IMR-90 (cell line): ENCODE measurements at regions not wholly inside any gene's neighbourhood (a gene's known extent, or its start where the extent isn't known, plus 50 kb on each side); places are given as distances from the start of the nearest gene placed in this dataset.

Source experiments
- ATAC-seq: fragments of 200-7000 bp; cut with Tn5 transposase; 2 replicates; pipeline ENCODE4 v1.9.1; 2020; ENCODE audit warnings: low read depth, mild to moderate bottlenecking, moderate library complexity
- BruUV-seq: library from RNA; stranded (reverse); fragments of 400-500 nt; replicated peaks from 2 replicates; lab custom pipeline; 2021; lab: Mats Ljungman, UMichigan
- CTCF ChIA-PET: fragments of 300-600 bp; formaldehyde crosslinking; extraction: SDS; loops from one replicate; lab custom pipeline; 2021; ENCODE audit warnings: antibody characterized with exemption; lab: Yijun Ruan, JAX
- POLR2A ChIA-PET: fragments of 300-600 bp; sonication (Branson Sonifier 250); formaldehyde crosslinking; loops from one replicate; lab custom pipeline; 2022; ENCODE audit warnings: antibody characterized with exemption; ENCODE audit not compliant: unreplicated experiment; lab: Charles Lee
- DNase-seq: peaks from one replicate; pipeline ENCODE4 v3.0.0; 2013
- H2AFZ ChIP-seq: replicated peaks from 2 replicates; pipeline ENCODE3; 2013; ENCODE audit warnings: low read length, mild to moderate bottlenecking; ENCODE audit not compliant: poor library complexity
- H2AK5ac ChIP-seq: 2 replicates; pipeline ENCODE4 v1.6.1; 2013; ENCODE audit warnings: low read depth, low read length, inconsistent platforms
- H2AK9ac ChIP-seq: replicated peaks from 2 replicates; pipeline ENCODE3; 2013; ENCODE audit warnings: mild to moderate bottlenecking, low read depth, low read length, moderate library complexity; ENCODE audit not compliant: poor library complexity
- H2BK120ac ChIP-seq: 2 replicates; pipeline ENCODE4 v1.6.1; 2013; ENCODE audit warnings: low read depth, low read length, inconsistent platforms
- H2BK15ac ChIP-seq: 3 replicates; pipeline ENCODE4 v1.6.1; 2013; ENCODE audit warnings: low read depth, low read length, inconsistent platforms
- H2BK20ac ChIP-seq: 2 replicates; pipeline ENCODE4 v1.6.1; 2013; ENCODE audit warnings: low read depth, mild to moderate bottlenecking, inconsistent platforms, low read length, moderate library complexity
- H2BK5ac ChIP-seq: 2 replicates; pipeline ENCODE4 v1.6.1; 2013; ENCODE audit warnings: mild to moderate bottlenecking, low read depth, low read length, inconsistent platforms; ENCODE audit not compliant: poor library complexity, severe bottlenecking
- H3K14ac ChIP-seq: replicated peaks from 2 replicates; pipeline ENCODE4 v1.6.1; 2013; ENCODE audit warnings: low read depth, low read length, inconsistent platforms
- H3K18ac ChIP-seq: 2 replicates; pipeline ENCODE4 v1.6.1; 2013; ENCODE audit warnings: low read depth, low read length, control low read depth
- H3K23ac ChIP-seq: 2 replicates; pipeline ENCODE4 v1.6.1; 2013; ENCODE audit warnings: low read depth, low read length, inconsistent platforms
- H3K27ac ChIP-seq: 2 replicates; pipeline ENCODE4 v1.5.1; 2013; ENCODE audit warnings: mild to moderate bottlenecking, control low read depth, low read length; ENCODE audit not compliant: insufficient read depth
- H3K27me3 ChIP-seq: 2 replicates; pipeline ENCODE4 v1.6.1; 2013; ENCODE audit warnings: low read length; ENCODE audit not compliant: control insufficient read depth, insufficient read depth
- H3K36me3 ChIP-seq: 2 replicates; pipeline ENCODE4 v1.6.1; 2013; ENCODE audit warnings: low read length, mixed read lengths; ENCODE audit not compliant: control insufficient read depth, insufficient read depth
- H3K4ac ChIP-seq: 2 replicates; pipeline ENCODE4 v1.6.1; 2013; ENCODE audit warnings: low read depth, low read length, inconsistent platforms
- H3K4me1 ChIP-seq: 2 replicates; pipeline ENCODE4 v1.6.1; 2013; ENCODE audit warnings: low read length, mixed read lengths; ENCODE audit not compliant: control insufficient read depth, insufficient read depth
- H3K4me2 ChIP-seq: 2 replicates; pipeline ENCODE4 v1.6.1; 2013; ENCODE audit warnings: low read depth, mild to moderate bottlenecking, control low read depth, low read length, moderate library complexity
- H3K4me3 ChIP-seq: 2 replicates; pipeline ENCODE4 v1.5.1; 2013; ENCODE audit warnings: low read depth, mild to moderate bottlenecking, control low read depth, low read length, moderate library complexity; ENCODE audit not compliant: insufficient read depth
- H3K56ac ChIP-seq: 2 replicates; pipeline ENCODE4 v1.6.1; 2013; ENCODE audit warnings: low read length, inconsistent platforms; ENCODE audit not compliant: insufficient read depth; ENCODE audit errors: extremely low read depth
- H3K79me1 ChIP-seq, 2 experiments: 2 replicates each; pipeline ENCODE4 v1.6.1; 2013; ENCODE audit warnings: low read length in 2 of 2, inconsistent platforms in 1 of 2, low read depth in 1 of 2
- H3K9ac ChIP-seq: 2 replicates; pipeline ENCODE4 v1.6.1; 2013; ENCODE audit warnings: low read depth, low read length, control low read depth
- H3K9me1 ChIP-seq: 2 replicates; pipeline ENCODE4 v1.6.1; 2013; ENCODE audit warnings: low read length, inconsistent platforms; ENCODE audit not compliant: insufficient read depth
- H3K9me3 ChIP-seq: 2 replicates; pipeline ENCODE4 v1.6.1; 2013; ENCODE audit warnings: low read length; ENCODE audit not compliant: control insufficient read depth, insufficient read depth
- H4K20me1 ChIP-seq: 2 replicates; pipeline ENCODE4 v1.6.1; 2013; ENCODE audit warnings: low read length, inconsistent platforms; ENCODE audit not compliant: insufficient read depth
- H4K5ac ChIP-seq: 2 replicates; pipeline ENCODE4 v1.6.1; 2013; ENCODE audit warnings: mild to moderate bottlenecking, low read depth, low read length, control low read depth
- H4K8ac ChIP-seq, 2 experiments: 2 replicates each; pipeline ENCODE4 v1.6.1; 2013; ENCODE audit warnings: low read depth in 2 of 2, low read length in 2 of 2, control low read depth in 1 of 2, inconsistent platforms in 1 of 2
- H4K91ac ChIP-seq: 2 replicates; pipeline ENCODE4 v1.6.1; 2013; ENCODE audit warnings: low read depth, low read length, inconsistent platforms; ENCODE audit not compliant: insufficient read depth
- BHLHE40 ChIP-seq: fragments of 150-350 bp; IDR thresholded peaks from 2 replicates; pipeline ENCODE4 v1.6.1; 2016; ENCODE audit warnings: mild to moderate bottlenecking, low read depth, low read length
- CEBPB ChIP-seq: IDR thresholded peaks from 2 replicates; pipeline ENCODE4 v1.6.1; 2012; ENCODE audit warnings: low read depth, low read length, improper control_type of control experiment
- CHD1 ChIP-seq: IDR thresholded peaks from 2 replicates; pipeline ENCODE4 v1.6.1; 2012; ENCODE audit warnings: low read depth, low read length, improper control_type of control experiment
- ELK1 ChIP-seq: fragments of 150-350 bp; IDR thresholded peaks from 2 replicates; pipeline ENCODE4 v1.6.1; 2016; ENCODE audit warnings: low read depth, mild to moderate bottlenecking, low read length, moderate library complexity, borderline replicate concordance
- FOS ChIP-seq: fragments of 150-350 bp; IDR thresholded peaks from 2 replicates; pipeline ENCODE4 v1.6.1; 2016; ENCODE audit warnings: low read depth, low read length
- MAFK ChIP-seq: IDR thresholded peaks from 2 replicates; pipeline ENCODE4 v1.6.1; 2012; ENCODE audit warnings: low read depth, low read length, improper control_type of control experiment
- MAZ ChIP-seq: IDR thresholded peaks from 2 replicates; pipeline ENCODE4 v1.6.1; 2012; ENCODE audit warnings: low read depth, mild to moderate bottlenecking, low read length, improper control_type of control experiment, moderate library complexity, borderline replicate concordance
- MXI1 ChIP-seq: IDR thresholded peaks from 2 replicates; pipeline ENCODE4 v1.6.1; 2012; ENCODE audit warnings: low read depth, mild to moderate bottlenecking, low read length, moderate library complexity, borderline replicate concordance
- NFE2L2 ChIP-seq: fragments of 150-350 bp; IDR thresholded peaks from 2 replicates; pipeline ENCODE4 v1.6.1; 2016; ENCODE audit warnings: low read depth, mild to moderate bottlenecking, low read length
- POLR2A ChIP-seq: IDR thresholded peaks from 2 replicates; pipeline ENCODE4 v1.6.1; 2012; ENCODE audit warnings: mild to moderate bottlenecking, low read depth, low read length
- RAD21 ChIP-seq: IDR thresholded peaks from 2 replicates; pipeline ENCODE4 v1.6.1; 2012; ENCODE audit warnings: low read length, improper control_type of control experiment
- RCOR1 ChIP-seq: IDR thresholded peaks from 2 replicates; pipeline ENCODE4 v1.6.1; 2012; ENCODE audit warnings: mild to moderate bottlenecking, low read length, improper control_type of control experiment; ENCODE audit not compliant: insufficient replicate concordance
- RFX5 ChIP-seq: IDR thresholded peaks from 2 replicates; pipeline ENCODE4 v1.8.0; 2012; ENCODE audit warnings: low read depth, mild to moderate bottlenecking, low read length, moderate library complexity
- SMC3 ChIP-seq: fragments of 150-350 bp; IDR thresholded peaks from 2 replicates; pipeline ENCODE4 v1.6.1; 2016; ENCODE audit warnings: low read depth, mild to moderate bottlenecking, antibody characterized with exemption, low read length, moderate library complexity
- WGBS, 2 experiments: methylation state at CpG; one replicate each; pipeline versions ENCODE4 v1.1.5 to v1.1.7; 2013; ENCODE audit warnings: missing lambda C conversion rate in 2 of 2; ENCODE audit not compliant: insufficient read length in 1 of 2; ENCODE audit errors: extremely low coverage in 2 of 2; 5-methylcytosine and 5-hydroxymethylcytosine counted together
- dilution Hi-C: fragments of 300-500 bp; cut with HindIII; formaldehyde crosslinking; loops from one replicate; pipeline ENCODE4 v1.14.3; 2018; ENCODE audit warnings: low sequenced_read_pairs; ENCODE audit not compliant: unreplicated experiment
- in situ Hi-C: fragments of 300-500 bp; cut with MboI; formaldehyde crosslinking; loops from 3 replicates; pipeline ENCODE4 v1.14.3; 2019; ENCODE audit warnings: low sequenced_read_pairs, inconsistent platforms, mixed read lengths
- intact Hi-C: fragments of 100-400 bp; cut with micrococcal nuclease; formaldehyde crosslinking; loops from 2 replicates; pipeline ENCODE4 v1.10.0; 2022
- TF ChIP-seq, protein P1 (sequence below): fragments of 150-350 bp; IDR thresholded peaks from 2 replicates; pipeline ENCODE4 v1.6.1; 2017; ENCODE audit warnings: mild to moderate bottlenecking, antibody characterized with exemption, low read length, low read depth
- TF ChIP-seq, protein P2 (sequence below): conservative IDR thresholded peaks from 2 replicates; pipeline ENCODE4 v1.5.1; 2012; ENCODE audit warnings: mild to moderate bottlenecking, low read depth, low read length, improper control_type of control experiment

- DNase-seq (no peak), ATAC-seq (no peak)
- Histone ChIP-seq H2BK20ac (no peak overlapping the region), H3K9me3 (no peaks in the 10 kb centered on the region), H3K27me3 (no peaks in the 10 kb centered on the region; the same call in 1 of the 2 replicates), H3K14ac (no peak overlapping the region), H3K9me1 (no peaks in the 10 kb centered on the region), H4K5ac (no peak overlapping the region), H3K18ac (no peak overlapping the region), H2BK15ac (no peak overlapping the region), H3K36me3 (no peaks in the 10 kb centered on the region), H2AK9ac (no peak overlapping the region), H3K4me2 (no peak overlapping the region), H2BK5ac (no peak overlapping the region), H3K56ac (no peak overlapping the region), H2AFZ (no peak overlapping the region), H3K27ac (no peak overlapping the region), H2BK120ac (no peak overlapping the region), H3K9ac (no peak overlapping the region), H3K23ac (no peak overlapping the region), H4K8ac (no peak overlapping the region), H3K4me3 (no peak overlapping the region), H3K79me1 (no peaks in the 10 kb centered on the region), H3K4me1 (no peaks in the 10 kb centered on the region), H4K20me1 (no peaks in the 10 kb centered on the region), H2AK5ac (no peak overlapping the region), H4K91ac (no peak overlapping the region), H3K4ac (no peak overlapping the region)
- in situ Hi-C loops (no loop called here), dilution Hi-C loops (no loop called here), intact Hi-C loops (no loop called here)
- no TSS peak for BruUV-seq
- no CpG with 5 or more reads among the region's 1 CpG for WGBS, 2 experiments
- TF ChIP-seq RFX5 (no peak), CEBPB (no peak), MAZ (no peak), RAD21 (no peak), RCOR1 (no peak), MAFK (no peak), FOS (no peak), SMC3 (no peak), CHD1 (no peak), MXI1 (no peak), BHLHE40 (no peak), ELK1 (no peak), POLR2A (no peak), NFE2L2 (no peak)
- TF ChIP-seq, protein P1, sequence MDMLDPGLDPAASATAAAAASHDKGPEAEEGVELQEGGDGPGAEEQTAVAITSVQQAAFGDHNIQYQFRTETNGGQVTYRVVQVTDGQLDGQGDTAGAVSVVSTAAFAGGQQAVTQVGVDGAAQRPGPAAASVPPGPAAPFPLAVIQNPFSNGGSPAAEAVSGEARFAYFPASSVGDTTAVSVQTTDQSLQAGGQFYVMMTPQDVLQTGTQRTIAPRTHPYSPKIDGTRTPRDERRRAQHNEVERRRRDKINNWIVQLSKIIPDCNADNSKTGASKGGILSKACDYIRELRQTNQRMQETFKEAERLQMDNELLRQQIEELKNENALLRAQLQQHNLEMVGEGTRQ, result no peak
- TF ChIP-seq, protein P2, sequence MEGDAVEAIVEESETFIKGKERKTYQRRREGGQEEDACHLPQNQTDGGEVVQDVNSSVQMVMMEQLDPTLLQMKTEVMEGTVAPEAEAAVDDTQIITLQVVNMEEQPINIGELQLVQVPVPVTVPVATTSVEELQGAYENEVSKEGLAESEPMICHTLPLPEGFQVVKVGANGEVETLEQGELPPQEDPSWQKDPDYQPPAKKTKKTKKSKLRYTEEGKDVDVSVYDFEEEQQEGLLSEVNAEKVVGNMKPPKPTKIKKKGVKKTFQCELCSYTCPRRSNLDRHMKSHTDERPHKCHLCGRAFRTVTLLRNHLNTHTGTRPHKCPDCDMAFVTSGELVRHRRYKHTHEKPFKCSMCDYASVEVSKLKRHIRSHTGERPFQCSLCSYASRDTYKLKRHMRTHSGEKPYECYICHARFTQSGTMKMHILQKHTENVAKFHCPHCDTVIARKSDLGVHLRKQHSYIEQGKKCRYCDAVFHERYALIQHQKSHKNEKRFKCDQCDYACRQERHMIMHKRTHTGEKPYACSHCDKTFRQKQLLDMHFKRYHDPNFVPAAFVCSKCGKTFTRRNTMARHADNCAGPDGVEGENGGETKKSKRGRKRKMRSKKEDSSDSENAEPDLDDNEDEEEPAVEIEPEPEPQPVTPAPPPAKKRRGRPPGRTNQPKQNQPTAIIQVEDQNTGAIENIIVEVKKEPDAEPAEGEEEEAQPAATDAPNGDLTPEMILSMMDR, result no peak
- ChIA-PET CTCF (interaction anchor here (0.8 to 1.0 kb wide), 2 partner anchors 9 to 51 kb away, joined by 3 to 4 read pairs; no protein-coding TSS in a partner anchor), POLR2A (no interaction called here)
Measured at GRCh38 chr10:62528441-62528840, 154.3 kb downstream of the ZNF365 start.
